ENCODE measurements at regions not wholly inside any gene's neighbourhood (a gene's known extent, or its start where the extent isn't known, plus 50 kb on each side); places are given as distances from the start of the nearest gene placed in this dataset.

DNA sequence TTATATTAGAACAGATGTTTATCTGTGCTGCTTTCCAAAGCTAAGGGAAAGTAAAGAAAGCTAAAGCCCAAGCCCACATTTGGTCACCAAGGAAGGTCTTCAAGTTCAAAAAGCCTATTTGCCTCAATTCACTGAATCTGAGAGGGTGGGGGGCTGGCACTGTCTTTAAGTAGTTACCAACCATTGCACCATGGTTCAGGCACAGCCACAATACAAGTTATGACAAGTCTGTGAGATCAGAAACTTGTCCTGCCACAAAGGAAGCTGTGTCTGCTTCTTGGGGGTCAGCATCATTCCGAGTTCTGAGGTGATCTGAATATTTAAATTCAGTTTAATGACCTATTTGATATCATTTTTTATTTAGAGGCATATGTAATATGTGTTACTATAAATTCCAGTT lies 78.3 kb upstream of the OPRM1 start:
- no peak for TF ChIP-seq SP1 (IDR thresholded peaks at IDR 0.05)
- TF ChIP-seq, protein P1, sequence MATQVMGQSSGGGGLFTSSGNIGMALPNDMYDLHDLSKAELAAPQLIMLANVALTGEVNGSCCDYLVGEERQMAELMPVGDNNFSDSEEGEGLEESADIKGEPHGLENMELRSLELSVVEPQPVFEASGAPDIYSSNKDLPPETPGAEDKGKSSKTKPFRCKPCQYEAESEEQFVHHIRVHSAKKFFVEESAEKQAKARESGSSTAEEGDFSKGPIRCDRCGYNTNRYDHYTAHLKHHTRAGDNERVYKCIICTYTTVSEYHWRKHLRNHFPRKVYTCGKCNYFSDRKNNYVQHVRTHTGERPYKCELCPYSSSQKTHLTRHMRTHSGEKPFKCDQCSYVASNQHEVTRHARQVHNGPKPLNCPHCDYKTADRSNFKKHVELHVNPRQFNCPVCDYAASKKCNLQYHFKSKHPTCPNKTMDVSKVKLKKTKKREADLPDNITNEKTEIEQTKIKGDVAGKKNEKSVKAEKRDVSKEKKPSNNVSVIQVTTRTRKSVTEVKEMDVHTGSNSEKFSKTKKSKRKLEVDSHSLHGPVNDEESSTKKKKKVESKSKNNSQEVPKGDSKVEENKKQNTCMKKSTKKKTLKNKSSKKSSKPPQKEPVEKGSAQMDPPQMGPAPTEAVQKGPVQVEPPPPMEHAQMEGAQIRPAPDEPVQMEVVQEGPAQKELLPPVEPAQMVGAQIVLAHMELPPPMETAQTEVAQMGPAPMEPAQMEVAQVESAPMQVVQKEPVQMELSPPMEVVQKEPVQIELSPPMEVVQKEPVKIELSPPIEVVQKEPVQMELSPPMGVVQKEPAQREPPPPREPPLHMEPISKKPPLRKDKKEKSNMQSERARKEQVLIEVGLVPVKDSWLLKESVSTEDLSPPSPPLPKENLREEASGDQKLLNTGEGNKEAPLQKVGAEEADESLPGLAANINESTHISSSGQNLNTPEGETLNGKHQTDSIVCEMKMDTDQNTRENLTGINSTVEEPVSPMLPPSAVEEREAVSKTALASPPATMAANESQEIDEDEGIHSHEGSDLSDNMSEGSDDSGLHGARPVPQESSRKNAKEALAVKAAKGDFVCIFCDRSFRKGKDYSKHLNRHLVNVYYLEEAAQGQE (IDR thresholded peaks at IDR 0.05) = no peak
- TF ChIP-seq, protein P2, sequence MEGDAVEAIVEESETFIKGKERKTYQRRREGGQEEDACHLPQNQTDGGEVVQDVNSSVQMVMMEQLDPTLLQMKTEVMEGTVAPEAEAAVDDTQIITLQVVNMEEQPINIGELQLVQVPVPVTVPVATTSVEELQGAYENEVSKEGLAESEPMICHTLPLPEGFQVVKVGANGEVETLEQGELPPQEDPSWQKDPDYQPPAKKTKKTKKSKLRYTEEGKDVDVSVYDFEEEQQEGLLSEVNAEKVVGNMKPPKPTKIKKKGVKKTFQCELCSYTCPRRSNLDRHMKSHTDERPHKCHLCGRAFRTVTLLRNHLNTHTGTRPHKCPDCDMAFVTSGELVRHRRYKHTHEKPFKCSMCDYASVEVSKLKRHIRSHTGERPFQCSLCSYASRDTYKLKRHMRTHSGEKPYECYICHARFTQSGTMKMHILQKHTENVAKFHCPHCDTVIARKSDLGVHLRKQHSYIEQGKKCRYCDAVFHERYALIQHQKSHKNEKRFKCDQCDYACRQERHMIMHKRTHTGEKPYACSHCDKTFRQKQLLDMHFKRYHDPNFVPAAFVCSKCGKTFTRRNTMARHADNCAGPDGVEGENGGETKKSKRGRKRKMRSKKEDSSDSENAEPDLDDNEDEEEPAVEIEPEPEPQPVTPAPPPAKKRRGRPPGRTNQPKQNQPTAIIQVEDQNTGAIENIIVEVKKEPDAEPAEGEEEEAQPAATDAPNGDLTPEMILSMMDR (IDR thresholded peaks at IDR 0.05; ENCODE audit: low read depth, low read length, missing input control) = no peak
- TF ChIP-seq JUND (IDR thresholded peaks at IDR 0.05) = no peak
- no peak for TF ChIP-seq FOXA2 (IDR thresholded peaks at IDR 0.05)
- TF ChIP-seq ZBTB33 (IDR thresholded peaks at IDR 0.05) = no peak
- TF ChIP-seq RXRA (IDR thresholded peaks at IDR 0.05) = no peak
- TF ChIP-seq YY1 (IDR thresholded peaks at IDR 0.05) = no peak
- TF ChIP-seq, protein P3, sequence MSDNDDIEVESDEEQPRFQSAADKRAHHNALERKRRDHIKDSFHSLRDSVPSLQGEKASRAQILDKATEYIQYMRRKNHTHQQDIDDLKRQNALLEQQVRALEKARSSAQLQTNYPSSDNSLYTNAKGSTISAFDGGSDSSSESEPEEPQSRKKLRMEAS (IDR thresholded peaks at IDR 0.05) = no peak
- TF ChIP-seq ATF3 (IDR thresholded peaks at IDR 0.05) = no peak
- TF ChIP-seq RAD21 (IDR thresholded peaks at IDR 0.05) = no peak
- TF ChIP-seq GABPA (IDR thresholded peaks at IDR 0.05 in 1 of 2, conservative IDR thresholded peaks at IDR 0.05 in 1 of 2) = no peak
- TF ChIP-seq HNF4A (conservative IDR thresholded peaks at IDR 0.05) = no peak
- TF ChIP-seq HNF4G (IDR thresholded peaks at IDR 0.05) = no peak
- TF ChIP-seq NR2F2 (IDR thresholded peaks at IDR 0.05) = no peak
- no peak for TF ChIP-seq FOXA1 (IDR thresholded peaks at IDR 0.05)
- DNase-seq (ENCODE audit: low spot score) = no peak
- no peak overlapping the region for H3K9ac ChIP-seq (ENCODE audit: low read depth in 1 of 2, low read length in 2 of 2)
- H3K9me3 ChIP-seq (ENCODE audit: control insufficient read depth in 4 of 4, low read length in 3 of 4) = no peaks in the 10 kb centered on the region
- peaks cover 0 to 2% (median 0%) of the 10 kb centered on the region in 4 donors for H3K27me3 ChIP-seq (ENCODE audit: control insufficient read depth in 4 of 4, insufficient read depth in 4 of 4, low read length in 3 of 4)
- no peaks in the 10 kb centered on the region for H3K36me3 ChIP-seq (ENCODE audit: control insufficient read depth in 4 of 4, insufficient read depth in 3 of 4, low read depth in 1 of 4, low read length in 3 of 4)
- no peak overlapping the region for H3K4me3 ChIP-seq (ENCODE audit: low read depth in 1 of 3, low read length in 3 of 3)
- no peaks in the 10 kb centered on the region for H3K4me1 ChIP-seq (ENCODE audit: control insufficient read depth in 4 of 4, insufficient read depth in 4 of 4, low read length in 3 of 4)
- H3K27ac ChIP-seq (ENCODE audit: low read depth in 1 of 2, low read length in 2 of 2) = no peak overlapping the region
- 68% methylated on average over 1 of the region's 1 CpG for WGBS

- H3K9me3 ChIP-seq (ENCODE audit: control insufficient read depth in 4 of 4, low read length in 3 of 4) = no peaks in the 10 kb centered on the region
- no peak overlapping the region for H3K27ac ChIP-seq (ENCODE audit: low read depth in 1 of 2, low read length in 2 of 2)
- peaks cover 0 to 2% (median 0%) of the 10 kb centered on the region in 4 donors for H3K27me3 ChIP-seq (ENCODE audit: control insufficient read depth in 4 of 4, insufficient read depth in 4 of 4, low read length in 3 of 4)
- H3K4me3 ChIP-seq (ENCODE audit: low read depth in 1 of 3, low read length in 3 of 3) = no peak overlapping the region
- WGBS = 78% methylated on average over 4 of the region's 4 CpGs
- H3K4me1 ChIP-seq (ENCODE audit: control insufficient read depth in 4 of 4, insufficient read depth in 4 of 4, low read length in 3 of 4) = no peaks in the 10 kb centered on the region
- no peak for DNase-seq (ENCODE audit: low spot score)
- no peak overlapping the region for H3K9ac ChIP-seq (ENCODE audit: low read depth in 1 of 2, low read length in 2 of 2)
- H3K36me3 ChIP-seq (ENCODE audit: control insufficient read depth in 4 of 4, insufficient read depth in 3 of 4, low read depth in 1 of 4, low read length in 3 of 4) = no peaks in the 10 kb centered on the region
- TF ChIP-seq HNF4A (conservative IDR thresholded peaks at IDR 0.05) (no peak), TAF1 (conservative IDR thresholded peaks at IDR 0.05) (no peak), ZBTB33 (IDR thresholded peaks at IDR 0.05) (no peak)
- TF ChIP-seq, protein P1 (IDR thresholded peaks at IDR 0.05) = no peak
- TF ChIP-seq, protein P2 (IDR thresholded peaks at IDR 0.05; ENCODE audit: low read depth, low read length, missing input control) = no peak
Observed at GRCh38 chr6:153960281-153960680, 78.8 kb upstream of the OPRM1 start.
